ENCODE measurements at regions not wholly inside any gene's neighbourhood (a gene's known extent, or its start where the extent isn't known, plus 50 kb on each side); places are given as distances from the start of the nearest gene placed in this dataset.

DNA sequence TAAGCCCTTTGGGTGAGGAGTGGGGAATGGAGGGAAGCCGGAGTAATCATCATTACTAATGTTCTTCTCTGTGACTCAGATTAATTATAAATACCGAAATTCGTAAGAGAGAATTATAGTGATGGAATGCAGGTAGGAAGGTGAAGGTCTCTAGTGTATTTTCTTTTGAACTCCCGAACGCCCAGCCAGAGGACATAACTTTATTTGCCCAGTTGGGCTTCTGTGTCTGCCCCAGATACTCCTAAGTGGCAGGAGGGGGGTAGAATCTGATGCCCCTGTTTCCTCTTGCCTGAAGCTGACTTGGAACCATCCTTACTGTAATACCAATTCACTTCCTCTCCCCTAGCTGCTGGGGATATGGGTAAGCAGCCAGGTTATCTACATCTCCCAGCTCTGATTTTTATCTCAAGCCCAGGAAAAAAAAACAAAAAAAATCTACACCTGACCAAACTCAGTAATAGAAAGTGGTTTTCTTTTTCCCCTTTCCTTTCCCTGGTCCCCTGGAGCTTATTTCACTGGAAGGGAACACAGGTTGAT, 84.4 kb upstream of the CISTR start:
- H3K27me3 ChIP-seq (ENCODE audit: control insufficient read depth, insufficient read depth, low read length), result peaks cover 40% of the 10 kb centered on the region
- no peaks in the 10 kb centered on the region for H3K9me3 ChIP-seq (ENCODE audit: control insufficient read depth, insufficient read depth, low read length)
- H3K4me3 ChIP-seq (ENCODE audit: low read depth, low read length), result no peak overlapping the region
- no peak overlapping the region for H3K27ac ChIP-seq (ENCODE audit: low read depth, low read length)
- TF ChIP-seq CTCF (IDR thresholded peaks at IDR 0.05; ENCODE audit: low read depth, low read length), result no peak
- DNase-seq (ENCODE audit: low read depth, low spot score), result no peak
- POLR2A ChIA-PET, result no interaction called here
- CTCF ChIA-PET, result no interaction called here

DNA sequence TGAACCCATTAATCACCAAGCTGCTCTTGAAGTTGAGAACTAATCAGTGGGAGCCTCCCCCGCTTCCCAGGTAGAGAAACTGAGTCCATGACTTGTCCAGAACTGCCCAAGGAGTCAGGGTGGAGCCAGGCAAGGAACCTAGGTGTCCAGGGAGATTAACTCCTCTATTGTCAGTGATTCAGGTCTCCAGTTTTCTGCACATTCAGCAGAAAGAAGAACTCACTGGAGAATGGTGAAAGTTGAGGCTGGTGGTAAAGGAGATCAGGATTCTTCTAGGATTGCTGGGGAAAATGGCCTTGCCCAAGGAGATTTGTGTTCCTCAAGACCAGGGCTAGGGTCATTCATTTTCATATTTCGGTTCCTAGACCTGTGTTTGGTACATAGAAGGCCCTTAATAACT, 87.2 kb upstream of the CISTR start:
- Histone ChIP-seq H3K4me3 (ENCODE audit: low read depth, low read length) (no peak overlapping the region), H3K27ac (ENCODE audit: low read depth, low read length) (no peak overlapping the region), H3K9me3 (ENCODE audit: control insufficient read depth, insufficient read depth, low read length) (no peaks in the 10 kb centered on the region), H3K27me3 (ENCODE audit: control insufficient read depth, insufficient read depth, low read length) (peaks cover 41% of the 10 kb centered on the region)
- ChIA-PET POLR2A (no interaction called here), CTCF (no interaction called here)
- no peak for TF ChIP-seq CTCF (IDR thresholded peaks at IDR 0.05; ENCODE audit: low read depth, low read length)
- no peak for DNase-seq (ENCODE audit: low read depth, low spot score)

DNA sequence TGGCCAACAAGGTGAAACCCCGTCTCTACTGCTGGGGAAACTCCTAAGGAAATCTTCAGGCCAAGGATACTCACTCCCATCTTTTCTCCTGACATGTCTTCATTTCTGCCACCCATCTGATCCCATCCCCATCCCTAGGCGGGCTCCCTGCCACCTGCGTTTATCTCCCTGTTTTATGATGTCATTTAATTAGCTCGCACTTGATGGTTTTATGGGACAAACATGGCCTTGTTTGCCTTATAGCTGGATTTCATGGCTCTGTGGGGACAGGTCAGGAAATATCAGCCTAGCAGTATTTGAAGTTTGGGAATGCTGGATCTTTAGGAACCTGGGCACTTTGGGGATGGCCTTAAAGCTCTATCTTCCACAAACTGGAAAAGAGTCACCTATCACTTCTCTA, 88.5 kb upstream of the CISTR start:
- POLR2A ChIA-PET, result no interaction called here
- H3K4me3 ChIP-seq (ENCODE audit: low read depth, low read length), result no peak overlapping the region
- no peaks in the 10 kb centered on the region for H3K9me3 ChIP-seq (ENCODE audit: control insufficient read depth, insufficient read depth, low read length)
- CTCF ChIA-PET, result interaction anchor here (0.8 kb wide), 1 partner anchor 485 kb away, joined by 3 read pairs; the partner anchor contains the start of gene COPZ1
- peaks cover 37% of the 10 kb centered on the region for H3K27me3 ChIP-seq (ENCODE audit: control insufficient read depth, insufficient read depth, low read length)
- H3K27ac ChIP-seq (ENCODE audit: low read depth, low read length), result no peak overlapping the region
- DNase-seq (ENCODE audit: low read depth, low spot score), result no peak
- no peak for TF ChIP-seq CTCF (IDR thresholded peaks at IDR 0.05; ENCODE audit: low read depth, low read length)

GRCh38 chr12:53842686-53843085, 90.9 kb upstream of the CISTR start:
- DNase-seq (ENCODE audit: low read depth, low spot score), result no peak
- peaks cover 38% of the 10 kb centered on the region for H3K27me3 ChIP-seq (ENCODE audit: control insufficient read depth, insufficient read depth, low read length)
- H3K27ac ChIP-seq (ENCODE audit: low read depth, low read length), result no peak overlapping the region
- ChIA-PET CTCF (no interaction called here), POLR2A (no interaction called here)
- TF ChIP-seq CTCF (IDR thresholded peaks at IDR 0.05; ENCODE audit: low read depth, low read length), result no peak
- H3K4me3 ChIP-seq (ENCODE audit: low read depth, low read length), result no peak overlapping the region
- no peaks in the 10 kb centered on the region for H3K9me3 ChIP-seq (ENCODE audit: control insufficient read depth, insufficient read depth, low read length)

GRCh38 chr12:53843545-53843944, 91.8 kb upstream of the CISTR start:
- DNase-seq (ENCODE audit: low read depth, low spot score), result no peak
- Histone ChIP-seq H3K9me3 (ENCODE audit: control insufficient read depth, insufficient read depth, low read length) (no peaks in the 10 kb centered on the region), H3K4me3 (ENCODE audit: low read depth, low read length) (no peak overlapping the region), H3K27me3 (ENCODE audit: control insufficient read depth, insufficient read depth, low read length) (peaks cover 39% of the 10 kb centered on the region), H3K27ac (ENCODE audit: low read depth, low read length) (no peak overlapping the region)
- ChIA-PET CTCF (no interaction called here), POLR2A (no interaction called here)
- TF ChIP-seq CTCF (IDR thresholded peaks at IDR 0.05; ENCODE audit: low read depth, low read length), result no peak
